Stimulated activated CD4-positive, alpha-beta T cell treated with anti-CD3 and anti-CD28 coated beads, Interleukin-2, amount 100 ng/mL, for 4 hours (primary cell): ENCODE measurements at regions not wholly inside any gene's neighbourhood (a gene's known extent, or its start where the extent isn't known, plus 50 kb on each side); places are given as distances from the start of the nearest gene placed in this dataset.
"Not testable (repeated sequence)": the region's sequence is repeated elsewhere in the genome, so short reads cannot be mapped to it uniquely, and the experiment has no call there.

ENCODE experiments used
- DNase-seq: peaks from one replicate; pipeline ENCODE4 v3.0.0-alpha.2; 2020; ENCODE audit warnings: low read depth

- DNase-seq: no peak
These were observed 185.2 kb downstream of the AVL9 start for GRCh38 chr7:32680259-32681173.

DNA sequence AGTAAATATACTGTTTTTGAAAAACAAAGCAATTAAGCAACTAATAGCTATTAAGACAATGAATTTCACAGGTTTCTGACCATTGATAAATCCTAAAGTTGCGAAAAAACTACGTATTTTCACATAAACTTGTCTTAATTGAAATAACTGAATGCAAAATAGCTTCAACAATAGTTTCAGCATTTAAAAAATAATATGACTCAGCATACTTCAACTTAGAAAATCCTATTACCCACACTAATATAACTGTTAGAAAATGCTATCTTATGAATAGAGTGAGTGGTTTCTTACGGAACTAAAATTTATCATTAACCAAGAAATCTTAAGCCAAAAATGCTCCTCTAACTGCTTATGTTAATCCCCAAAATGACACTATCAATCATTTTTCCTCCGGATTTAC is 183.9 kb downstream of the AVL9 start:
- DNase-seq: no peak

GRCh38 chr7:32677593-32677992 is 182.3 kb downstream of the AVL9 start:
- DNase-seq: no peak

GRCh38 chr7:32676249-32676941 is 181.1 kb downstream of the AVL9 start:
- no peak for DNase-seq

GRCh38 chr7:32673275-32673983 is 178.1 kb downstream of the AVL9 start:
- DNase-seq: no peak

GRCh38 chr7:32670110-32671025 is 175.1 kb downstream of the AVL9 start:
- DNase-seq: no peak

DNA sequence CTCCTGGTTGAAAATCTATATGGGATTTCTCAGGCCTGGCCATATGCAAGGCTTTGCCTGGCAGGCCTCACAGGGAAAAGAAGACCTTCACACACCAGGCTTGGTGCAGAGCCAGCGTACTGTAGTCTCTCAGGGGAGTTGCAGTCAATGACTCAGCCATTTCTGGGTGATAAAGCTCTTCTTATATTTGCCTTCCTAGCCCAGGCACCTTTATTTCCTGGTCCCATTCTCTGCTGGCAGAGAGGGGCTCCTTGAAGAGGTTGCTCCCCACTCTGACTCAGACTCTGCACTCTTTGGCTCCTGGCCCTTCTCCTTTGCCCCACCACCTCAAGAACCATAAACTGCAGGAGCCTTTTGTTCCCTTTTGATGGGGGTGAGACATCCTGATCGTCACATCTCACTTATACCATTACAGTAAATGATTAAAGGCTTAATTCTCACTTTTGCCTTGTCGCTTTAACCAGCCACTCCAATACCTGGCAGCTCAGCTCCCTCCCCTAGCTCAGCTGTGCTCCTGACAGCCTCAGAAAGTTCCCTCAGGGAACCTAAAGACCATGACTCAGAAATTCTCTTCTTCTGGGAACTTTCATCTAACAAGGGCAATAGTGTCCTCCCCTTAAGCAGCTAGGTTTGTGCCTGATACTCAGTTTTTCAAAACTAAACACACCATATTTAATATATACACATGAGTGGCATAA is 174.0 kb downstream of the AVL9 start:
- not testable (repeated sequence) for DNase-seq

- DNase-seq: not testable (repeated sequence)
These were observed 173.3 kb downstream of the AVL9 start for GRCh38 chr7:32668387-32669097.

GRCh38 chr7:32667586-32667985 is 172.3 kb downstream of the AVL9 start:
- not testable (repeated sequence) for DNase-seq

- not testable (repeated sequence) for DNase-seq
These were observed 168.5 kb downstream of the AVL9 start for GRCh38 chr7:32663805-32664211.

GRCh38 chr7:32662509-32662908 is 167.2 kb downstream of the AVL9 start:
- not testable (repeated sequence) for DNase-seq

DNA sequence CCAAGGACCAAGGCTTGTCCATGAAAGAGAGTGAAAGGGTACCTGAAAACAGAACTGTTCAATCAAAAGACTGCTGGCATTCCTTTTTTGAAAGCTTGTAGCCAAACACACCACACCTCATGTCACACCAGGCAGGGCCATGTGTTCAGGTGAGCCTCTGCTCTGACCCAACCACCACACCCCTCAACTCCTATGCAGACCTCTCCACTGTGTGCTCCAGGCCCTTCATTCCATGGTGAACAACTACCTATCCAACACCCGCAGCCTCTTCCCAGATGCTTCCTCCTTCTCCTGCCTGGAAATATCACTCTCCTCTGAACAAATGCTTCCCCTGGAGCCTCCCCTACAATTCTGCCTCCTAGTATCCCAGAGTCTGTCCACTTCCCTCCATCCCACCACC is 166.6 kb downstream of the AVL9 start:
- DNase-seq: no peak

- no peak for DNase-seq
These were observed 166.2 kb downstream of the AVL9 start for GRCh38 chr7:32661501-32661900.

DNA sequence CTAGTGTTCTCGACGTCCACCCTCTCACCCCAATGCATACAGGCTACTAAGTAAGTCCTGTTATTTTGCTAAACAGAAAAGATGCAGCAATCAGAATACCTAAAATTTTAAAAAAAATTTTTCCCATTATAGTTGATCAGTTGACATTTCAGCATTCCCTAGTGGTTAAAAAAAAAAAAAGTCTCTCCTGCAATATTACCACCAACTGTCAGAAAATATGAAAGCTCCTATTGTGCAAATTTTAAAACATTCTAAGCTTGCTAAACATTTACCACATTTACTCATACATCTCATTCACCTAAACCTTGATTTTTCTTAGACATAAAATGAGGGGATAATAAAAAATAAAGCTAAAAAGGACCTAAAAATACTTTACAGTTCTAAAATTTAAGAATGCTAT is 165.6 kb downstream of the AVL9 start:
- no peak for DNase-seq

DNA sequence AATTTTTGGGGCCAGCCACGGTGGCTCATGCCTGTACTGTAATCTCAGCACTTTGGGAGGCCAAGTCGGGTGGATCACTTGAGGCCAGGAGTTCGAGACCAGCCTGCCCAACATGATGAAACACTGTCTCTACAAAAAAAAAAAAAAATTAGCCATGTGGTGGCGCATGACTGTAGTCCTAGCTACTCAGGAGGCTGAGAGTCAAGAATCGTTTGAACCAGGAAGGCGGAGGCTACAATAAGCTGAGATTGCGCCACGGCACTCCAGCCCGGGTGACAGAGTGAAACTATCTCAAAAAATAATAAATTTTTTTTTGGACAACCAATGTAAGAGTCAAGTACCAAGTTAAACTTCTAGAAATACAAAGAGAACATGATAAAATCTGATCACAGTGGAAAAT is 164.6 kb downstream of the AVL9 start:
- DNase-seq: no peak

DNA sequence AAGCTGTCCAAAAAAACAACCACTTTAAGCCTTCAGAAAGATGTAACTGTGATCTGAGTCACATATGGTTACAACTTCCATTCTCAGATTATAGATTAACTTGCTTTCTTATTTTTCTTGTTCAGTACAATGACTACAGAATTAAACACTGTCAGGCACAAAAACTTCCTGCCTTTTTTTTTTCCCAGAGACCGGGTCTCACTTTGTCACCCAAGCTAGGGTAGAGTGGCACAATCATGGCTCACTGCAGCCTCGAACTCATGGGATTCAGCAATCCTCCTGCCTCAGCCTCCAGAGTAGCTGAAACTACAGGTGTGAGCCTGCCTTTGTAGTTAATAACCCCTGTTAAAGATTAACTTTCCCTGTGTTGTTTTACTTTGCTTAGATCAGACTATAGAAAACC is 163.2 kb downstream of the AVL9 start:
- DNase-seq: no peak

DNA sequence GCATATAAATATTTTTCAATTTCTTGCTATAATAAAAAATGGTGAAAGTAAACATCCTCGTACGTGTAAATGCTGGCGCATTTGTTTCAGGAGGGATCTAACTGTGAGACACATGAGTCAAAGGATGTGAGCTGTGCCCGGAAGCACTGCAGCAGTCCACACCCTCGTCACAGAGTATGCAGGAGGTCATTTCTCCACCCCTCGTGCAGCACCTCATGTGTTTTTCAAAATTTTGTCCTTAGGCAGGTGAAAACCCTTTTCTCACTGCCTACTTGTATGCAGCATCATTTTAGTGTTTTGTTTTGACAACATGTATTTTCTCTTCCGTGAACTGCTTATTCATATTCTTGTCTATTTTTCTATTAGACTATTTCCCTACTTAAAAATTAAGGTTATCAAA is 162.7 kb downstream of the AVL9 start:
- no peak for DNase-seq

GRCh38 chr7:32654549-32654948 is 159.3 kb downstream of the AVL9 start:
- not testable (repeated sequence) for DNase-seq

- DNase-seq: not testable (repeated sequence)
These were observed 155.1 kb downstream of the AVL9 start for GRCh38 chr7:32650356-32650755.
